ENCODE measurements at regions not wholly inside any gene's neighbourhood (a gene's known extent, or its start where the extent isn't known, plus 50 kb on each side); places are given as distances from the start of the nearest gene placed in this dataset.

- TF ChIP-seq ESRRG (CRISPR knock-in tag; IDR thresholded peaks at IDR 0.05) (no peak), CSDC2 (CRISPR knock-in tag; IDR thresholded peaks at IDR 0.05) (no peak), ISL1 (CRISPR knock-in tag; IDR thresholded peaks at IDR 0.05) (no peak), ZFP30 (CRISPR knock-in tag; IDR thresholded peaks at IDR 0.05) (no peak), TOX (CRISPR knock-in tag; IDR thresholded peaks at IDR 0.05; ENCODE audit: borderline replicate concordance) (no peak), ZNF8 (CRISPR knock-in tag; IDR thresholded peaks at IDR 0.05) (no peak), ZNF70 (CRISPR knock-in tag; IDR thresholded peaks at IDR 0.05) (no peak), ARNTL (CRISPR knock-in tag; IDR thresholded peaks at IDR 0.05; ENCODE audit: borderline replicate concordance, low read depth) (no peak), PPARA (CRISPR knock-in tag; IDR thresholded peaks at IDR 0.05; ENCODE audit: borderline replicate concordance) (no peak), ZFP3 (CRISPR knock-in tag; IDR thresholded peaks at IDR 0.05) (no peak), TCF4 (CRISPR knock-in tag; IDR thresholded peaks at IDR 0.05; ENCODE audit: borderline replicate concordance) (no peak)
- TF ChIP-seq, protein P1, sequence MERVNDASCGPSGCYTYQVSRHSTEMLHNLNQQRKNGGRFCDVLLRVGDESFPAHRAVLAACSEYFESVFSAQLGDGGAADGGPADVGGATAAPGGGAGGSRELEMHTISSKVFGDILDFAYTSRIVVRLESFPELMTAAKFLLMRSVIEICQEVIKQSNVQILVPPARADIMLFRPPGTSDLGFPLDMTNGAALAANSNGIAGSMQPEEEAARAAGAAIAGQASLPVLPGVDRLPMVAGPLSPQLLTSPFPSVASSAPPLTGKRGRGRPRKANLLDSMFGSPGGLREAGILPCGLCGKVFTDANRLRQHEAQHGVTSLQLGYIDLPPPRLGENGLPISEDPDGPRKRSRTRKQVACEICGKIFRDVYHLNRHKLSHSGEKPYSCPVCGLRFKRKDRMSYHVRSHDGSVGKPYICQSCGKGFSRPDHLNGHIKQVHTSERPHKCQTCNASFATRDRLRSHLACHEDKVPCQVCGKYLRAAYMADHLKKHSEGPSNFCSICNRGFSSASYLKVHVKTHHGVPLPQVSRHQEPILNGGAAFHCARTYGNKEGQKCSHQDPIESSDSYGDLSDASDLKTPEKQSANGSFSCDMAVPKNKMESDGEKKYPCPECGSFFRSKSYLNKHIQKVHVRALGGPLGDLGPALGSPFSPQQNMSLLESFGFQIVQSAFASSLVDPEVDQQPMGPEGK (CRISPR knock-in tag; IDR thresholded peaks at IDR 0.05; ENCODE audit: borderline replicate concordance) = no peak
- TF ChIP-seq, protein P2, sequence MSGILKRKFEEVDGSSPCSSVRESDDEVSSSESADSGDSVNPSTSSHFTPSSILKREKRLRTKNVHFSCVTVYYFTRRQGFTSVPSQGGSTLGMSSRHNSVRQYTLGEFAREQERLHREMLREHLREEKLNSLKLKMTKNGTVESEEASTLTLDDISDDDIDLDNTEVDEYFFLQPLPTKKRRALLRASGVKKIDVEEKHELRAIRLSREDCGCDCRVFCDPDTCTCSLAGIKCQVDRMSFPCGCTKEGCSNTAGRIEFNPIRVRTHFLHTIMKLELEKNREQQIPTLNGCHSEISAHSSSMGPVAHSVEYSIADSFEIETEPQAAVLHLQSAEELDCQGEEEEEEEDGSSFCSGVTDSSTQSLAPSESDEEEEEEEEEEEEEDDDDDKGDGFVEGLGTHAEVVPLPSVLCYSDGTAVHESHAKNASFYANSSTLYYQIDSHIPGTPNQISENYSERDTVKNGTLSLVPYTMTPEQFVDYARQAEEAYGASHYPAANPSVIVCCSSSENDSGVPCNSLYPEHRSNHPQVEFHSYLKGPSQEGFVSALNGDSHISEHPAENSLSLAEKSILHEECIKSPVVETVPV (CRISPR knock-in tag; IDR thresholded peaks at IDR 0.05) = no peak
These were observed 77.8 kb upstream of the PDK4 start for GRCh38 chr7:95674101-95674500.
